ENCODE measurements at regions not wholly inside any gene's neighbourhood (a gene's known extent, or its start where the extent isn't known, plus 50 kb on each side); places are given as distances from the start of the nearest gene placed in this dataset.
"Not testable (repeated sequence)": the region's sequence is repeated elsewhere in the genome, so short reads cannot be mapped to it uniquely, and the experiment has no call there.

- TF ChIP-seq CTCF (IDR thresholded peaks at IDR 0.05 in 4 of 5, conservative IDR thresholded peaks at IDR 0.05 in 1 of 5) = no peak
- no peak for TF ChIP-seq POLR2A (IDR thresholded peaks at IDR 0.05)
- in situ Hi-C loops (cut with MboI; ENCODE audit: low sequenced_read_pairs in 4 of 4) = no loop called here
- ATAC-seq (no peak), DNase-seq (no peak)
- H3K27ac ChIP-seq = no peak overlapping the region
- H3K36me3 ChIP-seq = no peaks in the 10 kb centered on the region
- H3K9me3 ChIP-seq = no peaks in the 10 kb centered on the region
- H3K4me3 ChIP-seq = no peak overlapping the region
- no peaks in the 10 kb centered on the region for H3K27me3 ChIP-seq
- no peaks in the 10 kb centered on the region for H3K4me1 ChIP-seq
- intact Hi-C loops (cut with DNase I; ENCODE audit: low total_unique reads) = no loop called here
Measured at GRCh38 chr20:29085625-29086024, 2171.8 kb upstream of the DEFB115 start.

GRCh38 chr20:29086145-29086718, 2171.2 kb upstream of the DEFB115 start:
- H3K9me3 ChIP-seq; H3K27ac ChIP-seq; in situ Hi-C loops (cut with MboI; ENCODE audit: low sequenced_read_pairs in 4 of 4); ATAC-seq; H3K4me1 ChIP-seq; DNase-seq; H3K4me3 ChIP-seq; intact Hi-C loops (cut with DNase I; ENCODE audit: low total_unique reads); H3K27me3 ChIP-seq; H3K36me3 ChIP-seq: not testable (repeated sequence)

- H3K4me3 ChIP-seq = no peak overlapping the region
- H3K36me3 ChIP-seq = no peaks in the 10 kb centered on the region
- DNase-seq = no peak
- H3K4me1 ChIP-seq = no peaks in the 10 kb centered on the region
- TF ChIP-seq CTCF (IDR thresholded peaks at IDR 0.05 in 4 of 5, conservative IDR thresholded peaks at IDR 0.05 in 1 of 5) = no peak
- no peak for TF ChIP-seq POLR2A (IDR thresholded peaks at IDR 0.05)
- intact Hi-C loops (cut with DNase I; ENCODE audit: low total_unique reads) = no loop called here
- in situ Hi-C loops (cut with MboI; ENCODE audit: low sequenced_read_pairs in 4 of 4) = no loop called here
- H3K27ac ChIP-seq = no peak overlapping the region
- ATAC-seq = no peak
- no peaks in the 10 kb centered on the region for H3K27me3 ChIP-seq
- H3K9me3 ChIP-seq = no peaks in the 10 kb centered on the region
Measured at GRCh38 chr20:29086938-29087337, 2170.5 kb upstream of the DEFB115 start.

GRCh38 chr20:29087887-29088286, 2169.6 kb upstream of the DEFB115 start:
- H3K9me3 ChIP-seq; ATAC-seq; H3K27ac ChIP-seq; H3K4me1 ChIP-seq; H3K36me3 ChIP-seq; H3K4me3 ChIP-seq; in situ Hi-C loops (cut with MboI; ENCODE audit: low sequenced_read_pairs in 4 of 4); DNase-seq; H3K27me3 ChIP-seq; intact Hi-C loops (cut with DNase I; ENCODE audit: low total_unique reads): not testable (repeated sequence)

- H3K9me3 ChIP-seq; H3K4me3 ChIP-seq; intact Hi-C loops (cut with DNase I; ENCODE audit: low total_unique reads); in situ Hi-C loops (cut with MboI; ENCODE audit: low sequenced_read_pairs in 4 of 4); DNase-seq; H3K27ac ChIP-seq; ATAC-seq; H3K4me1 ChIP-seq; H3K36me3 ChIP-seq; H3K27me3 ChIP-seq: not testable (repeated sequence)
Measured at GRCh38 chr20:29088472-29088871, 2169.0 kb upstream of the DEFB115 start.

GRCh38 chr20:29089409-29089808, 2168.1 kb upstream of the DEFB115 start:
- H3K4me3 ChIP-seq; H3K36me3 ChIP-seq; H3K27me3 ChIP-seq; ATAC-seq; H3K27ac ChIP-seq; intact Hi-C loops (cut with DNase I; ENCODE audit: low total_unique reads); in situ Hi-C loops (cut with MboI; ENCODE audit: low sequenced_read_pairs in 4 of 4); H3K9me3 ChIP-seq; H3K4me1 ChIP-seq; DNase-seq: not testable (repeated sequence)

- H3K4me1 ChIP-seq; in situ Hi-C loops (cut with MboI; ENCODE audit: low sequenced_read_pairs in 4 of 4); H3K9me3 ChIP-seq; H3K27ac ChIP-seq; H3K36me3 ChIP-seq; ATAC-seq; H3K27me3 ChIP-seq; intact Hi-C loops (cut with DNase I; ENCODE audit: low total_unique reads); DNase-seq; H3K4me3 ChIP-seq: not testable (repeated sequence)
Measured at GRCh38 chr20:29093958-29094357, 2163.5 kb upstream of the DEFB115 start.

GRCh38 chr20:29096695-29097094, 2160.8 kb upstream of the DEFB115 start:
- H3K27me3 ChIP-seq; intact Hi-C loops (cut with DNase I; ENCODE audit: low total_unique reads); H3K36me3 ChIP-seq; H3K4me1 ChIP-seq; H3K27ac ChIP-seq; DNase-seq; H3K9me3 ChIP-seq; in situ Hi-C loops (cut with MboI; ENCODE audit: low sequenced_read_pairs in 4 of 4); ATAC-seq; H3K4me3 ChIP-seq: not testable (repeated sequence)

- H3K4me3 ChIP-seq; H3K36me3 ChIP-seq; in situ Hi-C loops (cut with MboI; ENCODE audit: low sequenced_read_pairs in 4 of 4): not testable (repeated sequence)
Measured at GRCh38 chr20:29107884-29108283, 2149.6 kb upstream of the DEFB115 start.

GRCh38 chr20:29109386-29109785, 2148.1 kb upstream of the DEFB115 start:
- ATAC-seq; in situ Hi-C loops (cut with MboI; ENCODE audit: low sequenced_read_pairs in 4 of 4); H3K4me3 ChIP-seq; H3K4me1 ChIP-seq; H3K27me3 ChIP-seq; DNase-seq; H3K9me3 ChIP-seq; H3K36me3 ChIP-seq; intact Hi-C loops (cut with DNase I; ENCODE audit: low total_unique reads); H3K27ac ChIP-seq: not testable (repeated sequence)

More at GRCh38 chr20:29107884-29108283, 2149.6 kb upstream of the DEFB115 start:
- H3K4me1 ChIP-seq; H3K9me3 ChIP-seq; H3K27ac ChIP-seq; H3K27me3 ChIP-seq; DNase-seq; intact Hi-C loops (cut with DNase I; ENCODE audit: low total_unique reads); ATAC-seq: not testable (repeated sequence)
